ENCODE measurements at regions not wholly inside any gene's neighbourhood (a gene's known extent, or its start where the extent isn't known, plus 50 kb on each side); places are given as distances from the start of the nearest gene placed in this dataset.
"Not testable (repeated sequence)": the region's sequence is repeated elsewhere in the genome, so short reads cannot be mapped to it uniquely, and the experiment has no call there.

- Histone ChIP-seq H3K9me3 (no peaks in the 10 kb centered on the region), H3K4me3 (no peak overlapping the region), H3K27me3 (no peaks in the 10 kb centered on the region), H3K36me3 (no peaks in the 10 kb centered on the region), H3K27ac (no peak overlapping the region), H3K4me1 (no peaks in the 10 kb centered on the region)
- intact Hi-C loops (cut with DNase I): no loop called here
- no peak for ATAC-seq
- no peak for DNase-seq
- WGBS (ENCODE audit: insufficient coverage, low coverage, low lambda C conversion rate, missing lambda C conversion rate): 64% methylated on average over 1 of the region's 1 CpG
- no peak for TF ChIP-seq POLR2A (IDR thresholded peaks at IDR 0.05)
- TF ChIP-seq CTCF (IDR thresholded peaks at IDR 0.05): no peak
These were observed 338.9 kb downstream of the PTTG2 start for GRCh38 chr4:38298868-38299713.

- ATAC-seq: no peak
- TF ChIP-seq POLR2A (IDR thresholded peaks at IDR 0.05) (no peak), CTCF (IDR thresholded peaks at IDR 0.05) (no peak)
- Histone ChIP-seq H3K9me3 (no peaks in the 10 kb centered on the region), H3K36me3 (no peaks in the 10 kb centered on the region), H3K27ac (no peak overlapping the region), H3K4me1 (no peaks in the 10 kb centered on the region), H3K4me3 (no peak overlapping the region), H3K27me3 (no peaks in the 10 kb centered on the region)
- 86% methylated on average over 1 of the region's 2 CpGs for WGBS (ENCODE audit: insufficient coverage, low coverage, low lambda C conversion rate, missing lambda C conversion rate)
- intact Hi-C loops (cut with DNase I): no loop called here
- DNase-seq: no peak
These were observed 342.7 kb downstream of the PTTG2 start for GRCh38 chr4:38302910-38303309.

GRCh38 chr4:38304460-38304859, 344.3 kb downstream of the PTTG2 start:
- H3K4me3 ChIP-seq; ATAC-seq; H3K27ac ChIP-seq; H3K9me3 ChIP-seq; H3K27me3 ChIP-seq; H3K4me1 ChIP-seq; H3K36me3 ChIP-seq; DNase-seq; intact Hi-C loops (cut with DNase I): not testable (repeated sequence)
- WGBS (ENCODE audit: insufficient coverage, low coverage, low lambda C conversion rate, missing lambda C conversion rate): 91% methylated on average over 5 of the region's 5 CpGs

- H3K4me3 ChIP-seq: no peak overlapping the region
- H3K4me1 ChIP-seq: no peaks in the 10 kb centered on the region
- H3K9me3 ChIP-seq: no peaks in the 10 kb centered on the region
- H3K27me3 ChIP-seq: no peaks in the 10 kb centered on the region
- ATAC-seq (no peak), DNase-seq (no peak)
- intact Hi-C loops (cut with DNase I): no loop called here
- no peak for TF ChIP-seq CTCF (IDR thresholded peaks at IDR 0.05)
- TF ChIP-seq POLR2A (IDR thresholded peaks at IDR 0.05): no peak
- H3K27ac ChIP-seq: no peak overlapping the region
- H3K36me3 ChIP-seq: no peaks in the 10 kb centered on the region
- 36% methylated on average over 3 of the region's 3 CpGs for WGBS (ENCODE audit: insufficient coverage, low coverage, low lambda C conversion rate, missing lambda C conversion rate)
These were observed 346.4 kb downstream of the PTTG2 start for GRCh38 chr4:38306482-38307071.

- Histone ChIP-seq H3K4me1 (no peaks in the 10 kb centered on the region), H3K27me3 (no peaks in the 10 kb centered on the region), H3K4me3 (no peak overlapping the region), H3K36me3 (no peaks in the 10 kb centered on the region), H3K27ac (no peak overlapping the region), H3K9me3 (no peaks in the 10 kb centered on the region)
- no peak for DNase-seq
- TF ChIP-seq POLR2A (IDR thresholded peaks at IDR 0.05) (no peak), CTCF (IDR thresholded peaks at IDR 0.05) (no peak)
- WGBS (ENCODE audit: insufficient coverage, low coverage, low lambda C conversion rate, missing lambda C conversion rate): 53% methylated on average over 5 of the region's 5 CpGs
- no peak for ATAC-seq
- intact Hi-C loops (cut with DNase I): no loop called here
These were observed 348.6 kb downstream of the PTTG2 start for GRCh38 chr4:38308728-38309311.

Data from right lobe of liver (tissue), 6 donors.